Upper lobe of left lung (tissue), 4 donors: ENCODE measurements at regions not wholly inside any gene's neighbourhood (a gene's known extent, or its start where the extent isn't known, plus 50 kb on each side); places are given as distances from the start of the nearest gene placed in this dataset.

Source experiments
- EP300 ChIP-seq, 4 donors: sonication (generic); formaldehyde crosslinking; IDR thresholded peaks; one replicate each; pipeline ENCODE4 v1.5.1; 2017; ENCODE audit warnings: antibody characterized with exemption in 4 of 4, control low read depth in 2 of 4
- POLR2AphosphoS5 ChIP-seq, 2 donors: sonication (generic); formaldehyde crosslinking; IDR thresholded peaks; one replicate each; pipeline ENCODE4 v1.5.1; 2017; ENCODE audit warnings: antibody characterized with exemption in 2 of 2
- TF ChIP-seq, protein P1 (sequence below), 6 experiments: fragments of 450-650 bp in 4 of 6; fragments of 200-600 bp in 2 of 6; sonication (generic) in 2 of 6; IDR thresholded peaks; one replicate each; pipeline ENCODE4 v1.5.1; 2016 to 2019; ENCODE audit warnings: antibody characterized with exemption in 6 of 6

- TF ChIP-seq, protein P1, sequence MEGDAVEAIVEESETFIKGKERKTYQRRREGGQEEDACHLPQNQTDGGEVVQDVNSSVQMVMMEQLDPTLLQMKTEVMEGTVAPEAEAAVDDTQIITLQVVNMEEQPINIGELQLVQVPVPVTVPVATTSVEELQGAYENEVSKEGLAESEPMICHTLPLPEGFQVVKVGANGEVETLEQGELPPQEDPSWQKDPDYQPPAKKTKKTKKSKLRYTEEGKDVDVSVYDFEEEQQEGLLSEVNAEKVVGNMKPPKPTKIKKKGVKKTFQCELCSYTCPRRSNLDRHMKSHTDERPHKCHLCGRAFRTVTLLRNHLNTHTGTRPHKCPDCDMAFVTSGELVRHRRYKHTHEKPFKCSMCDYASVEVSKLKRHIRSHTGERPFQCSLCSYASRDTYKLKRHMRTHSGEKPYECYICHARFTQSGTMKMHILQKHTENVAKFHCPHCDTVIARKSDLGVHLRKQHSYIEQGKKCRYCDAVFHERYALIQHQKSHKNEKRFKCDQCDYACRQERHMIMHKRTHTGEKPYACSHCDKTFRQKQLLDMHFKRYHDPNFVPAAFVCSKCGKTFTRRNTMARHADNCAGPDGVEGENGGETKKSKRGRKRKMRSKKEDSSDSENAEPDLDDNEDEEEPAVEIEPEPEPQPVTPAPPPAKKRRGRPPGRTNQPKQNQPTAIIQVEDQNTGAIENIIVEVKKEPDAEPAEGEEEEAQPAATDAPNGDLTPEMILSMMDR (IDR thresholded peaks at IDR 0.05): no peak
- no peak for TF ChIP-seq POLR2AphosphoS5 (IDR thresholded peaks at IDR 0.05)
- TF ChIP-seq EP300 (IDR thresholded peaks at IDR 0.05): no peak
Observed at GRCh38 chrX:40202456-40202855, 104.7 kb upstream of the BCOR start.
